ENCODE measurements at regions not wholly inside any gene's neighbourhood (a gene's known extent, or its start where the extent isn't known, plus 50 kb on each side); places are given as distances from the start of the nearest gene placed in this dataset.

DNA sequence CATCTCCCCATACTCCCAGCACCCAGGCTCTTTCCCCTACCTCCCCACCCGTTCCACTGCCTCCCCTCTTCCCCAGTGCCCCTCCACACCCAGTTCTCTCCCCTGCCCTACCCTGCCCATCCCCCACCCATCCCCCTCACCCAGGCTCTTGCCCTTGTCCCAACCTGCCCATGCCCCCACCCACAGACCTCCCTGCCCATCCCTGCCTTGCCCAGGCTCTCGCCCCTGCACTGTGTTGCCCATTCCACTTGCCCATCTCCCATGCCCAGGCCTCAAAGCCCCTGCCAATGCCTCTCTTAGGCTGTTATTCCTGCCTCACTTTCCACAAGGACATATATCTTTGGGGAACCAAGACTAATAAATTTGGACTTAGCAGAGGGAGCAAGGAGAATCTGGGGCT lies 262.6 kb upstream of the CXCL12 start:
- TF ChIP-seq CEBPB (IDR thresholded peaks at IDR 0.05; ENCODE audit: low read depth) (no peak), ZFX (IDR thresholded peaks at IDR 0.05) (no peak), JUND (IDR thresholded peaks at IDR 0.05) (no peak), SP1 (IDR thresholded peaks at IDR 0.05; ENCODE audit: low read depth) (no peak), YY1 (IDR thresholded peaks at IDR 0.05; ENCODE audit: extremely low read depth, insufficient replicate concordance, low read depth, low read length) (no peak), RAD21 (IDR thresholded peaks at IDR 0.05; ENCODE audit: low read depth) (no peak), POLR2A (IDR thresholded peaks at IDR 0.05; ENCODE audit: borderline replicate concordance, extremely low read depth, insufficient read depth, insufficient read length) (no peak), POLR2AphosphoS5 (IDR thresholded peaks at IDR 0.05; ENCODE audit: low read depth, low read length) (no peak)
- TF ChIP-seq, protein P1, sequence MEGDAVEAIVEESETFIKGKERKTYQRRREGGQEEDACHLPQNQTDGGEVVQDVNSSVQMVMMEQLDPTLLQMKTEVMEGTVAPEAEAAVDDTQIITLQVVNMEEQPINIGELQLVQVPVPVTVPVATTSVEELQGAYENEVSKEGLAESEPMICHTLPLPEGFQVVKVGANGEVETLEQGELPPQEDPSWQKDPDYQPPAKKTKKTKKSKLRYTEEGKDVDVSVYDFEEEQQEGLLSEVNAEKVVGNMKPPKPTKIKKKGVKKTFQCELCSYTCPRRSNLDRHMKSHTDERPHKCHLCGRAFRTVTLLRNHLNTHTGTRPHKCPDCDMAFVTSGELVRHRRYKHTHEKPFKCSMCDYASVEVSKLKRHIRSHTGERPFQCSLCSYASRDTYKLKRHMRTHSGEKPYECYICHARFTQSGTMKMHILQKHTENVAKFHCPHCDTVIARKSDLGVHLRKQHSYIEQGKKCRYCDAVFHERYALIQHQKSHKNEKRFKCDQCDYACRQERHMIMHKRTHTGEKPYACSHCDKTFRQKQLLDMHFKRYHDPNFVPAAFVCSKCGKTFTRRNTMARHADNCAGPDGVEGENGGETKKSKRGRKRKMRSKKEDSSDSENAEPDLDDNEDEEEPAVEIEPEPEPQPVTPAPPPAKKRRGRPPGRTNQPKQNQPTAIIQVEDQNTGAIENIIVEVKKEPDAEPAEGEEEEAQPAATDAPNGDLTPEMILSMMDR (IDR thresholded peaks at IDR 0.05 in 2 of 3, conservative IDR thresholded peaks at IDR 0.05 in 1 of 3; ENCODE audit: borderline replicate concordance in 1 of 3, insufficient read depth in 1 of 3, low read depth in 2 of 3, low read length in 2 of 3) = no peak
- TF ChIP-seq, protein P2, sequence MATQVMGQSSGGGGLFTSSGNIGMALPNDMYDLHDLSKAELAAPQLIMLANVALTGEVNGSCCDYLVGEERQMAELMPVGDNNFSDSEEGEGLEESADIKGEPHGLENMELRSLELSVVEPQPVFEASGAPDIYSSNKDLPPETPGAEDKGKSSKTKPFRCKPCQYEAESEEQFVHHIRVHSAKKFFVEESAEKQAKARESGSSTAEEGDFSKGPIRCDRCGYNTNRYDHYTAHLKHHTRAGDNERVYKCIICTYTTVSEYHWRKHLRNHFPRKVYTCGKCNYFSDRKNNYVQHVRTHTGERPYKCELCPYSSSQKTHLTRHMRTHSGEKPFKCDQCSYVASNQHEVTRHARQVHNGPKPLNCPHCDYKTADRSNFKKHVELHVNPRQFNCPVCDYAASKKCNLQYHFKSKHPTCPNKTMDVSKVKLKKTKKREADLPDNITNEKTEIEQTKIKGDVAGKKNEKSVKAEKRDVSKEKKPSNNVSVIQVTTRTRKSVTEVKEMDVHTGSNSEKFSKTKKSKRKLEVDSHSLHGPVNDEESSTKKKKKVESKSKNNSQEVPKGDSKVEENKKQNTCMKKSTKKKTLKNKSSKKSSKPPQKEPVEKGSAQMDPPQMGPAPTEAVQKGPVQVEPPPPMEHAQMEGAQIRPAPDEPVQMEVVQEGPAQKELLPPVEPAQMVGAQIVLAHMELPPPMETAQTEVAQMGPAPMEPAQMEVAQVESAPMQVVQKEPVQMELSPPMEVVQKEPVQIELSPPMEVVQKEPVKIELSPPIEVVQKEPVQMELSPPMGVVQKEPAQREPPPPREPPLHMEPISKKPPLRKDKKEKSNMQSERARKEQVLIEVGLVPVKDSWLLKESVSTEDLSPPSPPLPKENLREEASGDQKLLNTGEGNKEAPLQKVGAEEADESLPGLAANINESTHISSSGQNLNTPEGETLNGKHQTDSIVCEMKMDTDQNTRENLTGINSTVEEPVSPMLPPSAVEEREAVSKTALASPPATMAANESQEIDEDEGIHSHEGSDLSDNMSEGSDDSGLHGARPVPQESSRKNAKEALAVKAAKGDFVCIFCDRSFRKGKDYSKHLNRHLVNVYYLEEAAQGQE (IDR thresholded peaks at IDR 0.05; ENCODE audit: low read depth) = no peak
- TF ChIP-seq, protein P3, sequence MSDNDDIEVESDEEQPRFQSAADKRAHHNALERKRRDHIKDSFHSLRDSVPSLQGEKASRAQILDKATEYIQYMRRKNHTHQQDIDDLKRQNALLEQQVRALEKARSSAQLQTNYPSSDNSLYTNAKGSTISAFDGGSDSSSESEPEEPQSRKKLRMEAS (IDR thresholded peaks at IDR 0.05) = no peak

All from HCT116 (cell line).